GM23338 (cell line): ENCODE measurements at regions not wholly inside any gene's neighbourhood (a gene's known extent, or its start where the extent isn't known, plus 50 kb on each side); places are given as distances from the start of the nearest gene placed in this dataset.

Source experiments
- EZH2 ChIP-seq: fragments of 200-600 bp; sonication (generic); IDR thresholded peaks from one replicate; pipeline ENCODE4 v1.8.0; 2017; ENCODE audit warnings: antibody characterized with exemption, mild to moderate bottlenecking, low read depth; ENCODE audit not compliant: unreplicated experiment
- EZH2phosphoT487 ChIP-seq: fragments of 200-600 bp; sonication (generic); IDR thresholded peaks from one replicate; pipeline ENCODE4 v1.8.1; 2018; ENCODE audit warnings: antibody characterized with exemption; ENCODE audit not compliant: unreplicated experiment
- TF ChIP-seq, protein P1 (sequence below): IDR thresholded peaks from one replicate; pipeline ENCODE4 v1.6.1; 2018; ENCODE audit warnings: antibody characterized with exemption; ENCODE audit not compliant: unreplicated experiment
- TF ChIP-seq, protein P2 (sequence below), 2 experiments: fragments of 200-600 bp in 1 of 2; sonication (generic) in 1 of 2; conservative IDR thresholded peaks; 2 replicates each; pipeline versions ENCODE4 v1.5.1 to v1.6.1; 2016 to 2017; ENCODE audit warnings: antibody characterized with exemption in 2 of 2, low read depth in 2 of 2, mild to moderate bottlenecking in 2 of 2, moderate library complexity in 1 of 2

DNA sequence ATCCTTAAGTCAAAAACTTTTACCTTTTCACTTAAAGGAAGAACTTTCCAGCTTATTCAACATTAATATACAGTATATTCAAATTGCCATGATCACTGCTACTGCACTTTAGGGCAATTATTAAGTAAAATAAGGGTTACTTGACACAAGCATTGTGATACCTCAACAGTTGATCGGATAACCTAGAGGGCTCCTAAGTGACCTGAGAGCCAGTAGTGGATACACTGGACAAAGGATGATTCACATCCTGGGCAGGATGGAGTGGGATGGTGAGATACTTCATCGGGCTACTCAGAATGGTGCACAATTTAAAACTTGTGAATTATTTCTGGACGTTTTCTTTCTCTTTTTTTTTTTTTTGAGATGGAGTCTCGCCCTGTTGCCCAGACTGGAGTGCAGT lies 54.5 kb upstream of the PPM1J start:
- TF ChIP-seq, protein P1, sequence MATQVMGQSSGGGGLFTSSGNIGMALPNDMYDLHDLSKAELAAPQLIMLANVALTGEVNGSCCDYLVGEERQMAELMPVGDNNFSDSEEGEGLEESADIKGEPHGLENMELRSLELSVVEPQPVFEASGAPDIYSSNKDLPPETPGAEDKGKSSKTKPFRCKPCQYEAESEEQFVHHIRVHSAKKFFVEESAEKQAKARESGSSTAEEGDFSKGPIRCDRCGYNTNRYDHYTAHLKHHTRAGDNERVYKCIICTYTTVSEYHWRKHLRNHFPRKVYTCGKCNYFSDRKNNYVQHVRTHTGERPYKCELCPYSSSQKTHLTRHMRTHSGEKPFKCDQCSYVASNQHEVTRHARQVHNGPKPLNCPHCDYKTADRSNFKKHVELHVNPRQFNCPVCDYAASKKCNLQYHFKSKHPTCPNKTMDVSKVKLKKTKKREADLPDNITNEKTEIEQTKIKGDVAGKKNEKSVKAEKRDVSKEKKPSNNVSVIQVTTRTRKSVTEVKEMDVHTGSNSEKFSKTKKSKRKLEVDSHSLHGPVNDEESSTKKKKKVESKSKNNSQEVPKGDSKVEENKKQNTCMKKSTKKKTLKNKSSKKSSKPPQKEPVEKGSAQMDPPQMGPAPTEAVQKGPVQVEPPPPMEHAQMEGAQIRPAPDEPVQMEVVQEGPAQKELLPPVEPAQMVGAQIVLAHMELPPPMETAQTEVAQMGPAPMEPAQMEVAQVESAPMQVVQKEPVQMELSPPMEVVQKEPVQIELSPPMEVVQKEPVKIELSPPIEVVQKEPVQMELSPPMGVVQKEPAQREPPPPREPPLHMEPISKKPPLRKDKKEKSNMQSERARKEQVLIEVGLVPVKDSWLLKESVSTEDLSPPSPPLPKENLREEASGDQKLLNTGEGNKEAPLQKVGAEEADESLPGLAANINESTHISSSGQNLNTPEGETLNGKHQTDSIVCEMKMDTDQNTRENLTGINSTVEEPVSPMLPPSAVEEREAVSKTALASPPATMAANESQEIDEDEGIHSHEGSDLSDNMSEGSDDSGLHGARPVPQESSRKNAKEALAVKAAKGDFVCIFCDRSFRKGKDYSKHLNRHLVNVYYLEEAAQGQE, result no peak
- TF ChIP-seq, protein P2, sequence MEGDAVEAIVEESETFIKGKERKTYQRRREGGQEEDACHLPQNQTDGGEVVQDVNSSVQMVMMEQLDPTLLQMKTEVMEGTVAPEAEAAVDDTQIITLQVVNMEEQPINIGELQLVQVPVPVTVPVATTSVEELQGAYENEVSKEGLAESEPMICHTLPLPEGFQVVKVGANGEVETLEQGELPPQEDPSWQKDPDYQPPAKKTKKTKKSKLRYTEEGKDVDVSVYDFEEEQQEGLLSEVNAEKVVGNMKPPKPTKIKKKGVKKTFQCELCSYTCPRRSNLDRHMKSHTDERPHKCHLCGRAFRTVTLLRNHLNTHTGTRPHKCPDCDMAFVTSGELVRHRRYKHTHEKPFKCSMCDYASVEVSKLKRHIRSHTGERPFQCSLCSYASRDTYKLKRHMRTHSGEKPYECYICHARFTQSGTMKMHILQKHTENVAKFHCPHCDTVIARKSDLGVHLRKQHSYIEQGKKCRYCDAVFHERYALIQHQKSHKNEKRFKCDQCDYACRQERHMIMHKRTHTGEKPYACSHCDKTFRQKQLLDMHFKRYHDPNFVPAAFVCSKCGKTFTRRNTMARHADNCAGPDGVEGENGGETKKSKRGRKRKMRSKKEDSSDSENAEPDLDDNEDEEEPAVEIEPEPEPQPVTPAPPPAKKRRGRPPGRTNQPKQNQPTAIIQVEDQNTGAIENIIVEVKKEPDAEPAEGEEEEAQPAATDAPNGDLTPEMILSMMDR (conservative IDR thresholded peaks at IDR 0.05; ENCODE audit: low read depth in 2 of 2), result no peak
- TF ChIP-seq EZH2phosphoT487, result no peak
- no peak for TF ChIP-seq EZH2
